HK-2 (cell line): ENCODE measurements at regions not wholly inside any gene's neighbourhood (a gene's known extent, or its start where the extent isn't known, plus 50 kb on each side); places are given as distances from the start of the nearest gene placed in this dataset.

Source experiments
- DNase-seq: peaks from one replicate; pipeline ENCODE4 v3.0.0-alpha.2; 2018; ENCODE audit not compliant: unreplicated experiment

DNA sequence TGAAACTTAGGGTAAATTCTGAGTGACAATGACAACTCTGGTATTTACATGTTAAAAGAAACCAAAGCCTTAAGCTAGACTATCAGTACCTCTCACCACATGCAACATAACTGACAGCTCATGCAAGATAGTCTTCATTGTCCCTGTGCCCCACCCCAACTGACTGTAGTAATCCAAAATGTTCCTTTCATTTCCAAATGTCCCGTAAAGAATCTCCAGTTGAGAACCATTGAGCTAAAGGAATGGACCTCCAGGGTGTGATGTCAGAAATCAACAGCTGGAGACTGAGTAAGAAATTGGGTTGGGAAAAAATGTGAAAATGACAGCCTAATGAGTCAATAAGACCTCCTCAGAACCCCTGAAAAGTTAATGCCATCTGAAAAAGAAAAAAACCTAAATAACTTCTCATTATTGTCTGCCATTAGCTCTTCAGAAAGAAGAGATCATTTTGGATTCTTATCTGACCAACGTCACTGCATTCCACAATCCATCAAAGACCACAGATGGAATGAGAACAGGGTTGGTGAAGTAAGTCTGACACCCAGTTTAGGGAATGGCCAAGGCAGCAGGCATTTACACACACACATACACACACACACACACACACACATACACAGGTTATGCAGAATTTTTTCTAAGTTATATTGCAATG, 51.7 kb upstream of the ACVR2A start:
- DNase-seq: no peak

DNA sequence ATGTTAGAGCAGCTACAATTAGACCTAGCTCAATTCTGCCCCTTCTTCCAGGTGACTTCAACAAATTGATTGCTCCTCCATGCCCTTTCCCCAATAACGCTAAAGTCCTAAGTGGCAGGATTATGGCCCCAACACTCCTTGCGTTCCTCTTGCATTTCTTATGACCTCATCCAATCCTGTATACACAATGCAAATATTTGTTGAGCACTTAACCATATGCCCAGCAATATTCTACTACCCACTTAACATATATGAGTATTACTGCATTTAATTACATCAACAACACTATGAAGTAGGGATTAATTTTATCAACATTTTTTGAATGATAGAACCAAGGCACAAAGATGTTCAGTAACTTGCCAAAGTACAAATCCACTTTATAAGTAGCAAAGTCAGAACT, 54.2 kb upstream of the ACVR2A start:
- DNase-seq: no peak

DNA sequence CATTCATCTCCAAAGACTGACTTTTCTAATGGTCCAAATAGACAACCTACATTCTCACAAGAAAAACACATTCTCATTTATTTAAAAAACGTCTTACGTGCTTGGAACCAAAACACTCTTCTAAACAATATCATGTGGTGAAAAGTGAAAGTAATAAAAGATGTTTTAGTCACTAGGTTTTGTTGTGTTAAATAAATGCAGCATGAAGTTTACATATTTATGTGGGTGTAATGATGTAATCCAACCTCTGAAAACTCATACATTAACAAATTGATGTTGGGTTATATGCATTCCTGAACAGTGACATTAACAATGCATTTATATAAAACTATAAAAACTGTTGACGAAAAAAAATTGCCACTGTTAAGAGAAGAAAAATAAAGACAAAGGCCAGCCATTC, 55.1 kb upstream of the ACVR2A start:
- DNase-seq: no peak

DNA sequence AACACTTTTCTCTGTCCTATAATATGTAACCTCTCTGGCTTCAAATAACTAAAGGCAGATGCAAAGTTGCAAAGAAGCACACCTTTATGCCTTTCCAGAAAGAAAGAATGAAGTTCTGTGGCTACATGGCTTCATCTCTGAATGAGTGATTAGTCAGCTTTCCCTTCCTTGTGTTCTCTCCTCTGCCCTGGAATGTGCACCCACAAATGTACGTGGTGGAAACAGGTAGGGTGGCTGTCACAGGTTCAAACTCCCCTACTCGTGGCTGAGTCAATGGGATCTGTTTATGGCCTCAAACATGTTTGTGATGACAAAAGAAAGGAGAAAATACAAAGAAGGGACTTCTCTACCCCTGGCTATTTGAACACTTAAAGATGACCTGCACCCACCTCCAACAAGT, 55.5 kb upstream of the ACVR2A start:
- no peak for DNase-seq

DNA sequence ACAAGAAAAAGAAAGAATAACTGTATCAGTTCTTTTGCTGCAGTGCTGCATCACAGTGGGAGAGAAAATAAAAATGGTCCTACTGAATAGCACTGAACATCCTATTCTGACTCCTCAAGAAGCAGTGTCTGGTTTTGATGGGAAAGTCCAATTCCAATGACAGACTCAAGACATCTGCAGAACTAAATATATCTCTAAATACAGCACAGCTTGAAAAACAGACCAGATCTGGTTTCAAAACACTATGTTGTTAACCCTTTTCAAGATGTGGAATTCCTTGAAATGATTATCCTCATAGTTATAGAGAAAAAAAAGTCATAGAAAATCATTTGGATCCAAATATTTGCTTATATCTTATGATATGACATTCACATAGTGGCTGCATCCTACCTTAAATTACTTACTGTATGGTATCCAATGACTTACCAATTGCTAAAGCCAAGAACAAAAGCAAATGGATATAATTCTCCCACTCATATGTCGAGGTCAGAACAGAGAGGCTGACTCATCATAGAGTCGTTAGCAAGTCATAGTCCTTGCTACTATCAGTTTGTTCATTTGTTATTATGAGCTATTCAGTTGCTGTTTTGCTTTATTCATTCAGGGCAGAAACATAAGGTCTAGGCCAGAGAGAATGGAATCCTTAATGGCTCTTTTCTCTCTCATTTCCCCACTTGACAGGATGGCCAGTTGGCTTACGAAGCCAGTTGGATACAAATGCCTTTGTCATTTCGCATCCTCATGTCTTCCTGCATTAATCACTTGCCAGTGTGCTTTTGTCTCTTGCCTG, 62.5 kb upstream of the ACVR2A start:
- DNase-seq: no peak

DNA sequence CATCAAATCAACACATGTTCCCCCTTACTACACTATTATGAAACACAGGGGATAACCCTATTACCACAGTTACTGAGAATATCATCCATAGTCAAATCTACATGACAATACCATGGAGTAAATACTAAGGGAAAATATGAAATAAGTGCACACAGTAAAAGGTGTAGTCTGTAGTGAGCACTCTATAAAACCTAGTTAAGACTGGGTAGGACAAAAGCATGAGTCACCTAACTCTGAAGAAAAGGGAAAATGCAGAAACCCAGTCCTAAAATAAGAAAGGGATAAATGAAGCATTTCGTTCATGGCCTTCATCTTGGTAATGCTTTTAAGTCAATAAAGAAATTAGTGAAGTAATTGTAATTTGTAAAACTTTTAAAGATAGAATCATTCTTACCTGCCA, 65.4 kb upstream of the ACVR2A start:
- no peak for DNase-seq

DNA sequence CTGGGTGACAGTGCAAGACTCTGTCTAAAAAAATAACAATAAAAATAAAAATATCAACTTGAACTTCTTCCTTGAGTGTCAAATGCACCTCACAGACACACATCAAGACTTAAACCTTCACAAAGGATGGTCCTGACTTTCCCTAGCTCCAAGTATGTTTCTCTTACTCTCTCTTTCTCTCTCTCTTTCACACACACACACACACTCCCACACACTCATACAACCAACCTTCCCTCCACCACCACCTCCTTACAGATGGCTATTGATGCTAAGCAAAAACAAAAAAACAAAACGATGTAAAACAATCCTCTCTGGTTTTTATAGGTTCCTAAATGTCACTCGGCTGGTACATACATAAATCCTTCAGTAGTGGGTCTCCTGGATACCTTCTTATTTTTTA, 67.4 kb upstream of the ACVR2A start:
- DNase-seq: no peak

DNA sequence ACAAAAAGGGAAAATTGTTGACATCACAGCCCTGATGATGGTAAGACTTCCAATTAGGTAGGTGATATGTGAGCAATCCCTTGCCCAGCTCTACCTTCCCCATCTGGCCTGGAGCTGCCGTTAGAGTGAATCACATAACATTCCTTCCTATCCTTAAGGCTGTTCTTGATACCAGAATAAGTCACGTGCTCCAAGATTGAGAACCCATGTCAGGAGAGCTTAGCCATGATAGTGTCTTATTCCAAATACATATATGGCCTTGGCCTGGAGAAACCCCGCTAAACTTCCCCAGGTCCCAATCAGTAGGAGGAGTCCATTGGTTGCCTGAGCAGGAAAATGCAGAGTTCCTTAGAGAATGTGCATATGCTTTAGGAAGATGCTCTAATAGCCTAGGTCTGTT, 70.0 kb upstream of the ACVR2A start:
- no peak for DNase-seq

DNA sequence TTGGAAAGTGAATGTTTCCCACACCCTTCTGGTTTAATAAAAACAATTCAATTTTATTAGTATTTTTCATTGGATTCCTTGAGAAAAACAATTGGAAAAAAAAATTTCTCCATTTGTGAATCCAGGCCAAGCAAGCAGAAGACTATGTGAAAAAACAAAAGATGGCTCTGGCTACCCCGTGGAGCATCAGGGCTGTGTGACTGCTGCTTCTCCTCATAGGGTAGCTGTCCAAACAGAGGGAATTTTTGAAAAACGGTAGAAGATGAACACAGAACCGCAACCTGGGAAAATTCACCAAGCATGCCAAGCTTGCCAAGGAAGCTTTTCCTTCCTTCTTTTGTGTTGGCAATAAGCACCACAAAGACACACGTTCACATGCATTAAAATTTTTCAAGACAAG, 71.3 kb upstream of the ACVR2A start:
- DNase-seq: no peak

DNA sequence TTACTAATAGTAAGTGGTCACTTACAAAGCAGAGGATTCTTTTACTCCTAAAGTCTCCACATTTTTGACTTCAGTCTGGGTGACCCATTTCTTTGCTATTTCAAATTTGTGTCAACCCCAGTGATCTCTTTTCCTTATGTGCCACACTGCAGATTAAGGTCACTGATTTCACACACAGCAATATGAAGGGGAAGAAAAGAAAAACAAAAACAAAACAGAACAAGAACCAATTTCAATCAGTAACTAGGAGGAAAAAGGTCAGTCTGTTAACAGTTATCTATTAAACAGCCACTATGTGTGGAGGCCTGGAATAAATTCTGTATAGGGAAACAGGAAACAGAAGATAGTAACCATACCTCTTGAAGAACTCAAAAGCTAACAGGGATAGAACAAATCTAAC, 72.0 kb upstream of the ACVR2A start:
- DNase-seq: no peak

DNA sequence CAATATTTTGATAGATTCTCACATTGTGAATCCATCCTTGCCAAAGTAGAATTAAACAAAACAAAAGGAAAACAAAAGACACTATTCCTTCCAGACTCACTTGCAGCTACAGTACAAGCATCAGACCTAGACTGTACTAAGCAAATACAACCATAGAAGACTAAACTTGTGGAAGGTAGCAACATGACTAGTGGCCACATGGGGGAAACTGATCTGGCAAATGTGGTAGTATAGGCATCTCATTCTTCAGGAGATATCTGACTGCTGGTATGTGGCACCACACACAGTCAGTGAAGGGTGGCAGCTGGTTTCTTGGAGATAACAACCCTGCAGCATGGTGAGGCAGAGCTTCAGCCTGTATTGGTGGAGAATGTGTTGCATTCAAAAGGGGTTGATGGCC, 81.0 kb upstream of the ACVR2A start:
- no peak for DNase-seq

DNA sequence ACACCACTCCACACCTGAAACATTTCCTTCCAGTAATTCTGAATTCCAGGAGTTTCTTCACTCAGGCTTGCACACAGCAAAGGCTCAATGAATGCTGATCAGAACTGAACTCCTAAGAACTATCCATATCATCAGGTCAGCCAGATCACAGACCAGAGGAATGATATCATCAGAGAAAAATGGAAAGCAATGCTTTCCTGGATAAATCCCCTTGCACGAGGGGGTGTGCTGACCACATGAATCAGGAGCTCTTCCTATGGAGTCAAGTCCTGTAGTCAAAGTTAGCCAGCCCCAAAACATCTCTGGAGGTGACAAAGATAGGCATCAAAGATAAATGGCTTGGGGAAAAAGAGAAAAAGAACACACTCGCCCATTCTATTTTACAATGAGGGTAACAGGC, 83.8 kb upstream of the ACVR2A start:
- no peak for DNase-seq

DNA sequence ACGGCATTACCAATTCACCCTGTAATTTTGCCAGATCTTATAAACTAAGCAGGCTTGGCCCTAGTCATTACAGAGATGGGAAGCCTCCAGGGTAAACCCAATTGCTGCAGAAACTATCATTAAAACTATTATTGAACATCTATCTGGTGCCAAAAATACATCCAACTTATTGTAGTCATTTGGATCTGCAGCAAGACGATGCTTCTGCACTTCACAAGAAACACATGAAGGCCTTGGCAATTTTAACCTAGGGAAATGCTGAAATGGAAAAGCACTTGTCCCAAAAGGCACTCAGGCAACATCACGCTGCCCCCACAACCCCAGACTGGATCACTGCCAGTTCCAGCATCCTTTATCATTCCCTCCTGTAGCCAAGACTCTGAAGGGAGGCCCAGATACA, 85.3 kb upstream of the ACVR2A start:
- no peak for DNase-seq

DNA sequence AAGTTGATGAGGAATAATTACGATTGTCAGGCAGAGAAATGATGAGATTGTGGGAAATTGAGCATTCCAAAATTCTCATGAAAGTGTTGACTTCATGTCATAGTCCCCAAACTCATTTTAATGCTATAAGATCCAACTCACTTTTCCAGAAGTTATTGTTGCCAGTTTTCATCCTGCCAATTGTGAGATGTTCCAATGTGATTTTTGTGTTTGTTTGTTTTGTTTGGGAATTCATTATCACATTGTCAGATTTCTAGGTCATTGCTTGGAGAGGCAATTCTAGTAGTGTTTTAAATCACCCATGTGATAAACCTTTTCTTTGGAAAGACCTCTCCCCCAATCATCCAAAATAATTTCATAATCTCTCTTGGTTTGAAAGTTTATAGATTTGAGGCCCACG, 86.0 kb upstream of the ACVR2A start:
- DNase-seq: no peak

DNA sequence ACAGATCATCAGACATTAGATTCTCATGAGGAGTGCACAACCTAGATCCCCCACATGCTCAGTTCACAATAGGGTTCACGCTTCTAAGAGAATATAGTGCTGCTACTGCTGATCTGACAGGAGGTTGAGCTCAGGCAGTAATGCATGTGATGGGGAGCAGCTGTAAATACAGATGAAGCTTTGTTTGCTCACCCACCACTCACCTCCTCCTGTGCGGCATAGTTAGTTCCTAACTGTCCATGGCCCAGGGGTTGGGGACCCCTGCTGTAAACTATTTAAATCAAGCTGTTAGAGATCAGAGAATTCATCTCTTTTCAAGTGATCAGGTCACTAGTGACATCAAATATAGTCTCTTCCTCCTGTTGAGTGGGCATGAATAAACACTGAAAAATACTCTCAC, 88.8 kb upstream of the ACVR2A start:
- no peak for DNase-seq

DNA sequence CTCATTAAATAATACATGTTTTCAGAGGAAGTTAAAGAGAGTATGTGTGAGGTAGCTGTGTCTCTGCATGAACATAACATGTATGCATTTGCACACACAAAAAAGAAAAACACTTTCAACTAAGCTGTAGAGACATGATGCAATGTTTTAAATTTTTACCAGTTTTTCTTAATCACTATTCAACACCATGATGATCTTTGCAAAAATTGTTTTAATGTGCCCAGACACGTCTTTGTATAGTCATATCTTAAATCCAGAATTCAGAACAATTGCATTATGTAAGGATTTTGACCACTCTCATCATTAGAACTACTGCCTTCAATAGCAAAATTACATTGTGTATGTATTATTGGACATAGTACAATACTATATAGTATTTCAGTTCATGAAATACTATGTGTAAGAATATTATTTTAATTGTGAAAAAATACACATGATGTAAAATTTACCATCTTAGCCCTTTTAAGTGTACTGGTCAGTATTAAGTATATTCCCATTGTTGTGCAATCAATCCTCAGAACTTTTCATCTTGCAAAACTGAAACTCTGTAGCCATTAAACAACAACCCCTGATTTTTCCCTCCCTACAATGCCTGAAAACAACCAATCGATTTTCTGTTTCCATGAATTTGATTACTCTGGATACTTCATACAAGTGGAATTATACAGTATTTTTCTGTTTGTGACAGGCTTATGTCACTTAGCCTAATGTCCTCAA, 104.5 kb upstream of the ACVR2A start:
- no peak for DNase-seq

DNA sequence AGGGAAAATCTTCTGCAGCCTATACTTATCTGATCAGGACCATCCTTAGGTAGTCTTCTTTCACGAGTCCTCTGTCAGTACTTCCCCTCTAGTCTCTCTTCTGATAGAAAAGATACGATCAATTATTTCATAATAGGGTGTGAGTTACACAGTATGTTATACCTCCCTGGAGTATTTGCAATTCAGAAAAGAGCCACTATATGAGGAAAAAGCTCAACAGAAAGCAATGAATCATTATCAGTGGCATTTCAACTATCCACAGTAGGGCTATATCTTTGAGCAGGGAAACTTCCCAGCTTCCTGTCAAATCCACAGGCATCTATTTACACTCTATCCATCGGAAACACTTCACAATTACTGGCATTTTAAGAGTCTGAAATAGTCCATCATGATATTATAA, 105.3 kb upstream of the ACVR2A start:
- no peak for DNase-seq

DNA sequence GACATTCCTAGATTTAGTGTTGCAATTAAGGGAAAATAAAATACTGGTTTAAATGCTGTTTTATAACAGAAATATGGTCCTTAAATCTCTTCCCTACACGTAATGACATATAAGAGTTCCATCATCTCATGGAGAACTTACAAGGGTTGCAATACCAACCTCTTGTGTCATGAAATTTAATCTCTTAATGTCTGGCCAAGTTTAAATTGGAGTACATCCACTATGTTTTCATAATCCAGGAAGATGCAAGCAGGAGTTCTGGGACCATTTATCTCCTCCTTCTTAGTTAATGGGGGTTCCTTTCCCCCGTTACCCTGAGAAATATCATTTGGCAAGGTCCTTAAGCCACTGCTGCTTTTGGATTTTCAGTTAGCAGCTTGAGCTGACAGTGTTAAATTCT, 126.0 kb upstream of the ACVR2A start:
- no peak for DNase-seq

DNA sequence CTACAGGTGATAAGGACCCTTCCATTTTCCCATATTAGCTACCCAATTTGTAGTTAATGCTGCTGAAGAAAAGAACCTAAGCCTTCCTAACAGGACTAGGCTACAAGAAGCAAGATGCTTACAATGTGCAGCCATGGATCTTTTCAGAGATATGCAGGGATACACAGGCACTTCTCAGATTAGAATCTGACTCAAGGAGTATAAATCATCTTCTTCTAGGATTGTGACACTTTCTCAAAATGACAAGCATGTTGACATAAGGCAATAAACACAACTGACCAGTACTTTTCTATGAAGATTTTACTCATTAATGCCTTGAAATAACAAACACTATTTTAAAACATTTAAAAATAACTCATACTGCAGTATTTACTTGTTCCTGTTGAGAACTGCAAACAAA, 127.9 kb upstream of the ACVR2A start:
- no peak for DNase-seq

DNA sequence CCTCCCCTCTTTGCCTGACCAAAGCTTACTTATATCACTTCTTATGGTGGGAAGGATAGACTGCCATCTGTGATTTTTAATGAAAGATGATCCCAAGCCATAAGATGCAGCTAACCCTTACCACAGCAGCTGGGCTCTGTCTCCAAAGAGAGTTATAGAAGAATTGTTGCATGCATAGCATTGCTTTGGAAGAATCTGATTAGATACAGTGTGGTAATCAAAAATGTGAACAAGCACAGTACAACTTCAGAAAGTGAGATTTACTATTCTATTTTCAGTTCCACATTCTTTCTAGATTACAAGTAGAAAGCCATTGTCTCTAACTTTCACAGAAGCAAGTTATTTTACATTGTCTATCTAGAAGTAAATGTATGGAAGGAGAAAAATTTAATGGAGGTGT, 129.0 kb upstream of the ACVR2A start:
- no peak for DNase-seq

DNA sequence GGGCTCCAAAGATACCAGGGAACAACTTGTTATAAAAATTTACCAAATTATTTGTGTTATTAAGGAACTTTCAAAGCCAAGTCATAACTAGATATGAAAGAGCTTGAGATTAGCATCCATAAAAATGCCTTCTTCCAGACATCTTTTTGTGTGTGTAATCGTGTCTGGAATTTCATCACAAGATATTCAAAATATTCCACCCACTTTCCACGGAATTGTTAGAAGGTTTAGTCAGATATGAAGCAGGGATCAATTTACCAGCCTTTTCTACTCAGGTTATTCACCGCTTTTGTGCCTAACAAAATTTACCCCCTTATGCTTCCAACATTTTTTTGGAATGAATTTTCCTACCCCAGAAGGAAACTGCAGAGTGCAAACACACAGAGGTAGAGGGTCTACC, 130.2 kb upstream of the ACVR2A start:
- DNase-seq: no peak

DNA sequence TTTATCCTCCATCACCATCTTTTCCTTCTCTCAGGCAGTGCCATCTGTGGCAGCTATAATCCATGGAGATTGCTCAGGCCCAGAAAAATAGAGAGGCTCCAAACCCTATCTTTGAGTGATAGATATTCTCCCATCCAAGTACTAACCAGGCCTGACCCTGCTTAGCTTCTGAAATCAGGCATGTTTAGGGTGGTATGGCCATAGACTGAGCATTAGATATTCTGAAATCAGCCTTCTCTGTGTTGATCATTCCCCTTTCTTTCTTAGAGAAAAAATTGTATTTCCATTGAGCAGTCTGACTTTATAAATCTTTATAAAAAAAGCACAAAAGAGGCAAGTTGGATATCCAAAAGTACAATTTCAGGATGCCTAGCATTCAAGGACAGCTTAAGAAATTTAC, 131.5 kb upstream of the ACVR2A start:
- no peak for DNase-seq

DNA sequence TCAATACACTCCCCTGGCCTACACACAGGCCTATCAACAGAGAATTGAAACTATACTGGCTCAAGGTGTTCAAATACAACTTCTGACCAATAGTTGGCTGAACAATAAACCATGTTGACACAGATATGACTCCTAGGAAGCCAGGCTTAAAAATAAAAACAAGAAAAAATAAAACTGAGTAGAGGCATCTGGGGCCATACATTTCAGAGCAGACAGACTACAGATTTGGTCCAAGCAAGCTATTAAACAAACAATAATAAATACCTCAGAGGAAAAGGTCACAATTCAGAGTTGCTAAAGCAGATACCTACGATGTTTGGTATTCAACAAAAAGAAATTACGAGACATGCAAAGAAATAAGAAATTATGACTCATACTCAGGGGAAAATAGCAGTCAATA, 132.8 kb upstream of the ACVR2A start:
- DNase-seq: no peak
